Smooth muscle cell of the brain vasculature (primary cell): ENCODE measurements at regions not wholly inside any gene's neighbourhood (a gene's known extent, or its start where the extent isn't known, plus 50 kb on each side); places are given as distances from the start of the nearest gene placed in this dataset.
"Not testable (repeated sequence)": the region's sequence is repeated elsewhere in the genome, so short reads cannot be mapped to it uniquely, and the experiment has no call there.

Experiments used
- DNase-seq: peaks from one replicate; pipeline ENCODE4 v3.0.0-alpha.2; 2012; ENCODE audit warnings: low read depth, low spot score

GRCh38 chr6:157727629-157728182 lies 95.3 kb upstream of the SNX9 start:
- DNase-seq = no peak

GRCh38 chr6:157728183-157728881 lies 94.7 kb upstream of the SNX9 start:
- no peak for DNase-seq

- no peak for DNase-seq
These were observed 91.8 kb upstream of the SNX9 start for GRCh38 chr6:157731221-157731620.

- DNase-seq = no peak
These were observed 91.0 kb upstream of the SNX9 start for GRCh38 chr6:157732007-157732406.

GRCh38 chr6:157732416-157733161 lies 90.5 kb upstream of the SNX9 start:
- no peak for DNase-seq

- not testable (repeated sequence) for DNase-seq
These were observed 86.5 kb upstream of the SNX9 start for GRCh38 chr6:157736555-157736954.

- DNase-seq = no peak
These were observed 81.6 kb upstream of the SNX9 start for GRCh38 chr6:157741321-157741947.

GRCh38 chr6:157741948-157742556 lies 81.0 kb upstream of the SNX9 start:
- no peak for DNase-seq

GRCh38 chr6:157744102-157744601 lies 78.9 kb upstream of the SNX9 start:
- no peak for DNase-seq

- DNase-seq = no peak
These were observed 76.1 kb upstream of the SNX9 start for GRCh38 chr6:157746897-157747296.

GRCh38 chr6:157747370-157747769 lies 75.7 kb upstream of the SNX9 start:
- DNase-seq = no peak

GRCh38 chr6:157748839-157749571 lies 74.0 kb upstream of the SNX9 start:
- DNase-seq = no peak

- DNase-seq = not testable (repeated sequence)
These were observed 72.1 kb upstream of the SNX9 start for GRCh38 chr6:157750973-157751372.

- no peak for DNase-seq
These were observed 71.4 kb upstream of the SNX9 start for GRCh38 chr6:157751547-157752200.

- DNase-seq = not testable (repeated sequence)
These were observed 70.2 kb upstream of the SNX9 start for GRCh38 chr6:157752879-157753278.

- DNase-seq = no peak
These were observed 69.8 kb upstream of the SNX9 start for GRCh38 chr6:157753291-157753690.

GRCh38 chr6:157753801-157754200 lies 69.2 kb upstream of the SNX9 start:
- not testable (repeated sequence) for DNase-seq

GRCh38 chr6:157754351-157754750 lies 68.7 kb upstream of the SNX9 start:
- DNase-seq = no peak

GRCh38 chr6:157755032-157755745 lies 67.9 kb upstream of the SNX9 start:
- no peak for DNase-seq
